ENCODE measurements at regions not wholly inside any gene's neighbourhood (a gene's known extent, or its start where the extent isn't known, plus 50 kb on each side); places are given as distances from the start of the nearest gene placed in this dataset.

DNA sequence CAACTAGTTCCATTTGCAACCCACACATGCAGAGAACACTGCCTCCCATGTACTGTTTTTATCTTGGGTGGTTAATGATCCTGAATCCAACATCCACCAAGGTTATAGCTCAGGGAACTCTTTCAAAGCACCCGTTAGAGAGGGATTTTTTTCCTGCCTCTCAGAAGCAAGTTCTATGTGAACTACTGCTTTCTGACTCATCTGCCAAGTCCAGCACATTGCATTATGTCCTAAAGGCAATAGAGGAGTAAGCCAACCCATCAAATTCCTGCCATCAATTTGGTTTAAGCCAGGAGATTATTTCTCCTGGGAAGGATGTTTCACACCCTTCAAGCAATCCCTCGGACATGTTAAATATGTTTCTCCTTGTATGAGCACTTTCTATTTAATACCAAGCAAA, 334.5 kb downstream of the GASK1B start:
- Histone ChIP-seq H3K27me3 (ENCODE audit: control insufficient read depth in 4 of 4, insufficient read depth in 4 of 4, low read length in 3 of 4) (no peaks in the 10 kb centered on the region), H3K9ac (ENCODE audit: low read depth in 1 of 2, low read length in 2 of 2) (no peak overlapping the region), H3K4me3 (ENCODE audit: low read depth in 1 of 3, low read length in 3 of 3) (no peak overlapping the region), H3K4me1 (ENCODE audit: control insufficient read depth in 4 of 4, insufficient read depth in 4 of 4, low read length in 3 of 4) (no peaks in the 10 kb centered on the region), H3K9me3 (ENCODE audit: control insufficient read depth in 4 of 4, low read length in 3 of 4) (no peaks in the 10 kb centered on the region), H3K27ac (ENCODE audit: low read depth in 1 of 2, low read length in 2 of 2) (no peak overlapping the region), H3K36me3 (ENCODE audit: control insufficient read depth in 4 of 4, insufficient read depth in 3 of 4, low read depth in 1 of 4, low read length in 3 of 4) (no peaks in the 10 kb centered on the region)
- no peak for TF ChIP-seq SP1 (IDR thresholded peaks at IDR 0.05)
- TF ChIP-seq EGR1 (IDR thresholded peaks at IDR 0.05; ENCODE audit: low read depth in 2 of 2): no peak
- TF ChIP-seq, protein P1, sequence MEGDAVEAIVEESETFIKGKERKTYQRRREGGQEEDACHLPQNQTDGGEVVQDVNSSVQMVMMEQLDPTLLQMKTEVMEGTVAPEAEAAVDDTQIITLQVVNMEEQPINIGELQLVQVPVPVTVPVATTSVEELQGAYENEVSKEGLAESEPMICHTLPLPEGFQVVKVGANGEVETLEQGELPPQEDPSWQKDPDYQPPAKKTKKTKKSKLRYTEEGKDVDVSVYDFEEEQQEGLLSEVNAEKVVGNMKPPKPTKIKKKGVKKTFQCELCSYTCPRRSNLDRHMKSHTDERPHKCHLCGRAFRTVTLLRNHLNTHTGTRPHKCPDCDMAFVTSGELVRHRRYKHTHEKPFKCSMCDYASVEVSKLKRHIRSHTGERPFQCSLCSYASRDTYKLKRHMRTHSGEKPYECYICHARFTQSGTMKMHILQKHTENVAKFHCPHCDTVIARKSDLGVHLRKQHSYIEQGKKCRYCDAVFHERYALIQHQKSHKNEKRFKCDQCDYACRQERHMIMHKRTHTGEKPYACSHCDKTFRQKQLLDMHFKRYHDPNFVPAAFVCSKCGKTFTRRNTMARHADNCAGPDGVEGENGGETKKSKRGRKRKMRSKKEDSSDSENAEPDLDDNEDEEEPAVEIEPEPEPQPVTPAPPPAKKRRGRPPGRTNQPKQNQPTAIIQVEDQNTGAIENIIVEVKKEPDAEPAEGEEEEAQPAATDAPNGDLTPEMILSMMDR (IDR thresholded peaks at IDR 0.05; ENCODE audit: low read depth, low read length, missing input control): no peak
- no peak for TF ChIP-seq HNF4A (conservative IDR thresholded peaks at IDR 0.05)
- 42% methylated on average over 2 of the region's 2 CpGs for WGBS
- no peak for DNase-seq (ENCODE audit: low spot score)

DNA sequence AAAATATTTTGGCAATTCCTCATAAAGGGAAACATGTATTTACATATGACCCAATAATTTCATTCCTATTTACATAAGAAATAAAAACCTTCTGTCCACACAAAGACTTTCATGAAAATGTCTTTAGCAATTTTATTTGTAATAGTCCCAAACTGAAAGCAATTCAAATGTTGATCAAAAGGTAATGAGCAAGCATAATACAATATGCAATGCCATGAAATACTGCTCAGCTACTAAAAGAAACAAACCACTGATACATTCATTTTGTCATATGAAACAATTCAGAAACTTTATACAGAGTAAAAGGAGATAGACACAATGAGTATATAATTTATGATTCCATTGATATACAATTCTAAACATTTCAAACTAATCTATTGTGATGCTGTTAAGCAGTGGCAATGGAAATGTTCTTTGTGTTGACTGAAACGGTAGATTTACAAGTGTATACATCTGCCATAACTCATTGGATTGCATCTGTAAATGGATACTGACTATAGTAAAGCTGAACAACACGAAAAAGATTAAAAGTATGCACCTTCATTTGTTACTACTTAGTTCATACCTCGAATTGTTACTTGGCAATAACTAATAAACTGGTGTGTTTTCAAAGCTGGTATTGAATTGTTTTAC, 335.6 kb downstream of the GASK1B start:
- Histone ChIP-seq H3K4me1 (ENCODE audit: control insufficient read depth in 4 of 4, insufficient read depth in 4 of 4, low read length in 3 of 4) (peaks cover 0 to 6% (median 0%) of the 10 kb centered on the region in 4 donors), H3K27ac (ENCODE audit: low read depth in 1 of 2, low read length in 2 of 2) (no peak overlapping the region), H3K4me3 (ENCODE audit: low read depth in 1 of 3, low read length in 3 of 3) (no peak overlapping the region), H3K9me3 (ENCODE audit: control insufficient read depth in 4 of 4, low read length in 3 of 4) (no peaks in the 10 kb centered on the region), H3K27me3 (ENCODE audit: control insufficient read depth in 4 of 4, insufficient read depth in 4 of 4, low read length in 3 of 4) (no peaks in the 10 kb centered on the region), H3K36me3 (ENCODE audit: control insufficient read depth in 4 of 4, insufficient read depth in 3 of 4, low read depth in 1 of 4, low read length in 3 of 4) (no peaks in the 10 kb centered on the region), H3K9ac (ENCODE audit: low read depth in 1 of 2, low read length in 2 of 2) (no peak overlapping the region)
- TF ChIP-seq, protein P1 (IDR thresholded peaks at IDR 0.05; ENCODE audit: low read depth, low read length, missing input control): no peak
- TF ChIP-seq YY1 (IDR thresholded peaks at IDR 0.05) (no peak), RXRA (IDR thresholded peaks at IDR 0.05) (no peak), JUND (IDR thresholded peaks at IDR 0.05) (no peak), TAF1 (conservative IDR thresholded peaks at IDR 0.05) (no peak), SP1 (IDR thresholded peaks at IDR 0.05) (no peak), FOXA1 (IDR thresholded peaks at IDR 0.05) (no peak), EGR1 (IDR thresholded peaks at IDR 0.05; ENCODE audit: low read depth in 2 of 2) (no peak), NR2F2 (IDR thresholded peaks at IDR 0.05) (no peak), HNF4G (IDR thresholded peaks at IDR 0.05) (no peak), RAD21 (IDR thresholded peaks at IDR 0.05) (no peak), GABPA (IDR thresholded peaks at IDR 0.05 in 1 of 2, conservative IDR thresholded peaks at IDR 0.05 in 1 of 2) (no peak), HNF4A (conservative IDR thresholded peaks at IDR 0.05) (no peak), FOXA2 (IDR thresholded peaks at IDR 0.05) (no peak)
- TF ChIP-seq, protein P2, sequence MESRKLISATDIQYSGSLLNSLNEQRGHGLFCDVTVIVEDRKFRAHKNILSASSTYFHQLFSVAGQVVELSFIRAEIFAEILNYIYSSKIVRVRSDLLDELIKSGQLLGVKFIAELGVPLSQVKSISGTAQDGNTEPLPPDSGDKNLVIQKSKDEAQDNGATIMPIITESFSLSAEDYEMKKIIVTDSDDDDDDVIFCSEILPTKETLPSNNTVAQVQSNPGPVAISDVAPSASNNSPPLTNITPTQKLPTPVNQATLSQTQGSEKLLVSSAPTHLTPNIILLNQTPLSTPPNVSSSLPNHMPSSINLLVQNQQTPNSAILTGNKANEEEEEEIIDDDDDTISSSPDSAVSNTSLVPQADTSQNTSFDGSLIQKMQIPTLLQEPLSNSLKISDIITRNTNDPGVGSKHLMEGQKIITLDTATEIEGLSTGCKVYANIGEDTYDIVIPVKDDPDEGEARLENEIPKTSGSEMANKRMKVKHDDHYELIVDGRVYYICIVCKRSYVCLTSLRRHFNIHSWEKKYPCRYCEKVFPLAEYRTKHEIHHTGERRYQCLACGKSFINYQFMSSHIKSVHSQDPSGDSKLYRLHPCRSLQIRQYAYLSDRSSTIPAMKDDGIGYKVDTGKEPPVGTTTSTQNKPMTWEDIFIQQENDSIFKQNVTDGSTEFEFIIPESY (IDR thresholded peaks at IDR 0.05): no peak
- TF ChIP-seq, protein P3, sequence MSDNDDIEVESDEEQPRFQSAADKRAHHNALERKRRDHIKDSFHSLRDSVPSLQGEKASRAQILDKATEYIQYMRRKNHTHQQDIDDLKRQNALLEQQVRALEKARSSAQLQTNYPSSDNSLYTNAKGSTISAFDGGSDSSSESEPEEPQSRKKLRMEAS (IDR thresholded peaks at IDR 0.05): no peak
- TF ChIP-seq, protein P4, sequence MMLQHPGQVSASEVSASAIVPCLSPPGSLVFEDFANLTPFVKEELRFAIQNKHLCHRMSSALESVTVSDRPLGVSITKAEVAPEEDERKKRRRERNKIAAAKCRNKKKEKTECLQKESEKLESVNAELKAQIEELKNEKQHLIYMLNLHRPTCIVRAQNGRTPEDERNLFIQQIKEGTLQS (IDR thresholded peaks at IDR 0.05): no peak
- TF ChIP-seq, protein P5, sequence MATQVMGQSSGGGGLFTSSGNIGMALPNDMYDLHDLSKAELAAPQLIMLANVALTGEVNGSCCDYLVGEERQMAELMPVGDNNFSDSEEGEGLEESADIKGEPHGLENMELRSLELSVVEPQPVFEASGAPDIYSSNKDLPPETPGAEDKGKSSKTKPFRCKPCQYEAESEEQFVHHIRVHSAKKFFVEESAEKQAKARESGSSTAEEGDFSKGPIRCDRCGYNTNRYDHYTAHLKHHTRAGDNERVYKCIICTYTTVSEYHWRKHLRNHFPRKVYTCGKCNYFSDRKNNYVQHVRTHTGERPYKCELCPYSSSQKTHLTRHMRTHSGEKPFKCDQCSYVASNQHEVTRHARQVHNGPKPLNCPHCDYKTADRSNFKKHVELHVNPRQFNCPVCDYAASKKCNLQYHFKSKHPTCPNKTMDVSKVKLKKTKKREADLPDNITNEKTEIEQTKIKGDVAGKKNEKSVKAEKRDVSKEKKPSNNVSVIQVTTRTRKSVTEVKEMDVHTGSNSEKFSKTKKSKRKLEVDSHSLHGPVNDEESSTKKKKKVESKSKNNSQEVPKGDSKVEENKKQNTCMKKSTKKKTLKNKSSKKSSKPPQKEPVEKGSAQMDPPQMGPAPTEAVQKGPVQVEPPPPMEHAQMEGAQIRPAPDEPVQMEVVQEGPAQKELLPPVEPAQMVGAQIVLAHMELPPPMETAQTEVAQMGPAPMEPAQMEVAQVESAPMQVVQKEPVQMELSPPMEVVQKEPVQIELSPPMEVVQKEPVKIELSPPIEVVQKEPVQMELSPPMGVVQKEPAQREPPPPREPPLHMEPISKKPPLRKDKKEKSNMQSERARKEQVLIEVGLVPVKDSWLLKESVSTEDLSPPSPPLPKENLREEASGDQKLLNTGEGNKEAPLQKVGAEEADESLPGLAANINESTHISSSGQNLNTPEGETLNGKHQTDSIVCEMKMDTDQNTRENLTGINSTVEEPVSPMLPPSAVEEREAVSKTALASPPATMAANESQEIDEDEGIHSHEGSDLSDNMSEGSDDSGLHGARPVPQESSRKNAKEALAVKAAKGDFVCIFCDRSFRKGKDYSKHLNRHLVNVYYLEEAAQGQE (IDR thresholded peaks at IDR 0.05): no peak
- WGBS: 79% methylated on average over 3 of the region's 3 CpGs
- no peak for DNase-seq (ENCODE audit: low spot score)
